Hematopoietic multipotent progenitor cell treated with erythropoietin and hydrocortisone succinate and interleukin-3 and kit ligand, for 17 days (in vitro differentiated cells): ENCODE measurements at regions not wholly inside any gene's neighbourhood (a gene's known extent, or its start where the extent isn't known, plus 50 kb on each side); places are given as distances from the start of the nearest gene placed in this dataset.

Experiments
- DNase-seq: peaks from one replicate; pipeline ENCODE4 v3.0.0-alpha.2; 2015; ENCODE audit warnings: low spot score

DNA sequence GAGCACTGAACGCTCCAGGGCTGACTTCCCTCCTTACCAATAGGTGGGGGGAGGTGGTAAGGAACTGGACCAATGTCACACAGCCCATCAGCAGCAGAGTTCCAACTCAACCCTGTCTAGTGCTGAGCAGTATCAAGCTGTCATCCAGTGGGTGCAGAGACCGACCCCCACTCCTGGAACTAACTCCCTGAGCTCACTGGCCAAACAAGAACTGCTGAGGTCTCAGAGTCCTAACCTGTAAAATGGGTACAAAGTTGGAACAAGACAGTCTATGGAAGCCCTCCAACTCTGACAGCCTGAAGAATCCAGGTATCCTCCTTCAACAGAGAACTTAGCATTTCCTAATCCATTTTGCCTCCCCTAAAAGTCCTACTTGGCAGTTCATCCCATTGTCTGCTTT, 91.1 kb upstream of the CLMN start:
- no peak for DNase-seq

DNA sequence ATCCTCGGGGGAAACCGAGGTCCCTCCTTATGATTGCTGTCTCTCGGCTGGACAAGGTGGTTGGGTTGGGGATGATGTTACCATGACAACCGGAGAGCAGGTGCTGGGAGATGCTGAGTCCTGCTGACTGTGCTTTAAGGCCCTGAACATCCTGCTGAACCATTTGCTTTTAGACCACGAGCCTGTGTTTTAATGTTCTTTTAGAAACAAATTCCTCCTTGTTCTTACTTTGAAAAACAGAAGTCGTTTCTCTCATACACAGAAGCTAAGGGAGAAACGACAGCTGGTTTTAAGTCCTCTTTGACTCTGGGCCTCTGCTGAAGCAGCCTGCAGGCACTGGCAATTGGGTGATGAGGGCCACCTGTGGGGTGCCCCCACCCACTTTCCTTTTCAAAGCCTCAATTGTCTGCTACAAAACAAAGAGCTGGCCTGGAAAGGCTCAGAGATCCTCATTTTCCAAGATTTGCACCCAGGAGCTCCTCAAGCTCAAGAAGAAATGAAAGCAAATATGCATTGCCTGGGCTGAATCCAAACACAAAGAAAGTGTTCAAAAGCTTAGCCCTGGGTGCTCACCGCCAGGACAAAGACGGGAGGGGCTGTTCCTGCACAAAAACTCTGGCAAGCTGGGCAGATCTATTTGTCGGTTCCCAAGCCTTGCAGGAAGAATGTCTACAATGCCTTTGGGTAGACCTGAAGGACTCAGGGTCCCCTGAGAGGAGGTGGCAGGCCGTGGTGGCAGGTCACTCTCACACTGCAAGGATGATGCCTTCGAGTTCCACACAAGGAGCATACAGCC, 90.0 kb upstream of the CLMN start:
- DNase-seq = no peak

DNA sequence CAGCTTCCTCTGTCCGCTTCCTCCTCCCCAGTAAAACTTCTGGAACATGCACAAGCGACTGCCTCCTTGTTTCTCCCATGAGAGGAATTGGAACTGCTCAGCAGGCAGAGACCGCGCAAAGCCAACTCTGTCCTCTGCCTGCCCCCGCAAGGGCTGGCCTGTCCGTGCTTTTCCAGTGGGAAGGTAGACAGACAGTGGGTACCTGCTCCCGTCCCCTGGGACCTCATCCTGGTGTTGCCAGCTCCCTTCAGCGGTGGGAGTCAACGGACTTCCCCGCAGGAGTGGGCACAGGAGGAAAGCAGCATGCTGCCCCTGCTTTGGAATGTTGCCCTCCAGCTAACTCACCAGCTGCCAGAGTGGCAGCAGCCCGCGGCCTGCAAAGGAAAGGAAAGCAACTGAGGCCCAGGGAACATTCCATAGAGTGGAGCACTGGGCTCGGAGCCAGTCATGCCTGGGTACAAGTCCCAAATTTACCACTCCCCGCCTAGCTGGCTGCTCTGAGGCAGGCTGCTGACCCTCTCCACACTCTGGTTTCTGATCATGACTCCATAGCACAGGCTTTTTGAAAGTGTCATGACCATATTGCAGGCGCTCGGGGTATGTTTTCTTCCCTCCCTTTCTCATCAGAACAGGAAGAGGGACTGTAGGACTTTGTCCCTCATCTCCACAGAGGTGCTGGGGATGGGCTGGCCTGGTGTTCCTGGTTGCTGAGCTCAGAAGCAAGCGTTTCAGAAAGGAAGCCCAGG, 89.2 kb upstream of the CLMN start:
- no peak for DNase-seq

DNA sequence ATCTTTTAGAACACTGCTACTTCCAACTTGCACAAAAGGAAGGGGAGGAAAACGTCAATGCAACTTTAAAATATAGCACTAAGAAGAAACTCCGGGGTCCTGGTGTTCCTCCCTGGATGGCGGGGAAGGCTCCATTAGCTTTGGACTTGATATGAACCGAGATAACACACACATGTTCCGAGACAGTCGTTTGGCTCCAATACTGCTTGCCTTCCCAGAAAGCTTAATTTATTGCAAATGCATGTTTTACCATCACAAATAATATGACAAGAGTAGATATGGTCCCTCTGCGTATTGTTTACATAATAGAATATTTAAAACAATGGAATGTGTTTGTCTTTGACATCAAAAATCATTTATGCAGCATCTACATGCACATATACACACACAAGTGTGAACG, 87.6 kb upstream of the CLMN start:
- no peak for DNase-seq

DNA sequence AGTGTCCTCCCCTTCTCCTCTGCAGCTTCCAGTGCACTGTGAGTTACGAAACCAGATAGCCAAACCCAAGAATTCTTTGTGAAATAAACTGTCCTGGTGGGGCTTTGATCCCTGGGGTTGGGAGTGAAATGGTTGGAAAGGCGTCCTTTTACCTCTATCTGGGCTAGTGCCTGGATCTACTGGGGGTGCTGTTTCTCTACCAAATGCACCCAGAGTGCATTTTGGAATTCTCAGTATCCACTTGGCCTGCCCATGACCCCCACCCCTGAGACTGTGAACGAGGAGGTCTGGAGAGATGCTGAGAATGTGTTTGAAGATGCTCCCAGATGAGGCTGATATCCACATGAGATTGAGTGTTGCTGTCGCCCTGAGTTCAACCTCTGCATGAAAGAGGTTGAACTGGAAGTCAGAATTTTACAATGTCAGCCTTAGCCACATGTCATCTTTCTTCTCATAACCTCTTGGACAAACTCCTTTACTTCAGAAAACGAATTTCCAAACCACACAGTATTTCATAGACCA, 87.1 kb upstream of the CLMN start:
- no peak for DNase-seq

DNA sequence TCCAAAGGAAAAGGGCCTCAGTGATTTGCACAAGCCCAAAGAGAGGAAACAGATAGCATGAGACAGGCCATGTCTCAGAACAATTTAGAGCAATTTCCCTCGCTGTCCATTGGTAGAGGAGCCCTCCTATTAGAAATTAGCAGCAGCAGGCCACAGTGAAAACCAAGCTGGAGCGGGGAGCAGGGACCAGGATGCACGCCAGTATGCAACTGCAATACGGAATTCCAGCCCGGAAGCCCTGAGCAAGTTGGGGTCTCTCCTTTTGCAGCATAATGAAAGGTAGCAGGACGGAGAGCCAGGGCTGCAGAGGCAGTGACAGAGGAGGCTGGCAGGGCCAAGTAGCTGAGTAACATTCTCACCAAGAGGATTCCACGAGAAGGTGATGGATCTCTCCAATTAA, 84.9 kb upstream of the CLMN start:
- DNase-seq = no peak

DNA sequence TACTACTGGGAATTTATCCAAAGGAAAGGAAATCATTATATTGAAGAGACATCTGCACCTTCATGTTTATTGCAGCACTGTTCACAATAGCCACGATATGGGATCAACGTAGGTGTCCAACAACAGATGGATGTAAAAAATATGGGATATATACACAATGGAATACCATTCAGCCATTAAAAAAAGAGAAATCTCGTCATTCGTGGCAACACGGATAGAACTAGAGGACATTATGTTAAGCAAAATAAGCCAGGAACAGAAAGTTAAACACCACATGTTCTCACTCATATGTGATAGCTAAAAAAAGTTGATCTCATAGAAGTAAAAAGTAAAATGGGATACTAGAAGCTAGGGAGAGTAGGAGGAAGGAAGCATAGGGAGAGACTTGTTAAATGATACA, 82.9 kb upstream of the CLMN start:
- DNase-seq = no peak

DNA sequence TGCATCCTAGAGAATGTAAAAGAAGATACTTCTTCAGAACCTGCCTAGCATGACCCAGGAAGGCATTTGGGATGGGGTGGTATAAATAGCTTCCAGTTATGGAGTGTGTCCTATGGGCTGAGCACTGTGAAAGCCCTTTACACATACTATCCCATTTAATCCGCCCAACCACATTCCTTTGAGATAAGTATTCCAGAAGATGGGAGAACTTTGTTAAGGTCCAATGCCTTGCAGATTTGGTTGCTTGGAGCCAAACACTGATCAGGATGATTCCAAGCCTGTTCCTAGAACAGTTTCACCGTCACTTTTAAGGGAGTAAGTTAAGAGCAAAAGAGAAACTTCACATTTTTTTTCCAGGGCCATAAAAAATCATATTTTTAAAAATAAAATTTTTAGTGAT, 82.5 kb upstream of the CLMN start:
- no peak for DNase-seq

DNA sequence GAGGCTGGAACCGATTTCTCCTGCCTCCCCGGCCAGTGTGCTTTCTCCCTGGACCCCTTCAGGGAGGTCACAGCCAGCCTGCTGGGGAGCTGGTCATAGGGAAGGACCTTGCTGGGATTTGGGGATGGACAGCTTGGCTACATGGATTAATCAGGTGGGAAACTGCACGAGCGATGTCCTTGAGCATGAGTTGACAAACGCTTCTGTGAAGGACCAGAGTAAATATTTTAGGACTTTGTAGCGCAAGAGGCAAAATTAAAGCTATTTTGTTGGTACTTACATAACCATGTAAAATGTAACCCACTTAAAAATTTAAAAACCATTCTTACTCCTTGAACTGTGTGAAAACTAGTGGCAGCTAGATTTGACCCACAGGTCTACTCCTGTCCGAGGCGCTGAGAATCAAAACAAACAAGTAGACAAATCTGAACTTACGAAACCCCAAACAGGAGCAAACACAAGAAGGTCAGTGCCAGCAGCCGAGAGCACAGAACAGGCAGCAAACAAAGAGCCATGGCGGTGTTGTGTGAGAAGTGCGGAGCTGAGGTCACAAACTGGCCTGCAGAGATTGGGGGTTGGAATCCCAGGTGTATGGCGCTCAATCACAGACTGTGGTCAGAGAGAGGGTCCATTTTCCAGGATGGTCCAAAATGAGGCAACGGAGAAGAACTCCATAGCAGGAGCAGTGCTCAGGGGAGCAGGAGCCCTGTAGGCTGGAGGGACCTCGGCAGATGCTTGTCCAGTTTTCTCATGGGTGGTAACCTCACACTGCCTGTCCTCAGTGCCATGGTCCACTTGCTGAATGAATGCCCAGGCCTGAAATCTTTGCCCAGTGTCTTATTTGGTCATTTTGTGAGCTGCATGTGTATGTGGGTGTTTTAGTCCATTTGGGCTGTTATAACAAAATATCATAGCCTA, 79.2 kb upstream of the CLMN start:
- DNase-seq = no peak

DNA sequence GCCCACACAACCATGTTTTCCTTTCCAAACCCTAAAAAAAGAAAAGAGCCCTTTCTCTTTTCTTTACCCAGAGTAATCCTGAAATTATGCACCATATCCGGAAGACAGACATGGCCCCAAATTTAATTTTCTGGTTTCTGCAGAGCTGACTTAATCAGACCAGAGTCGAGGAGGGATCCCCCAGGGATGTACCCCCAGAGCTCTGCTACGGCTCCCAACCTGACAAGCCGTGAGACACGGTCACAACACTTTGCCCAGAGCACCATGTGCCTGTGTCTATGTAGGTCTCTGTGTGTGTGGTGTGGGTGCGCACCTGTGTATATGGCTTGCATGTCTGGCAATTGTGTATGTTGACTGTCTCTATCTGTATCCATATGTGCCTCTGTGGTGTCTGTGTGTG, 77.6 kb upstream of the CLMN start:
- DNase-seq = no peak

DNA sequence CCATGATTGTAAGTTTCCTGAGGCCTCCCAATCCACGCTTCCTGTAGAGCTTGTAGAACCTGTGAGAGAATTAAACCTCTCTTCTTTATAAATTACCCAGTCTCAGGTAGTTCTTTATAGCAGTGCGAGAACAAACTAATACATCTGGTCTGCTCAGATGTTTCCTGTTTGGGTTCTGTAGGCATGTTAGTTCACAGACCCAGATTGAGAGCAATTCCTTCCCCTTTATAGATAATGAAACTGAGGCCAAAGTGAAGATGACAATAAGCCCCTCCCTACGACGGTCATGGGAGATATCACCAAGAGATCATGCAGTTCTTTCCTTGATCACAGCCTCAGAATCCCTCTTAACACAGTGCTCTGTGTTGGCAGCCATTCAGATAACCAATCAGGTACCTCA, 76.5 kb upstream of the CLMN start:
- DNase-seq = no peak

DNA sequence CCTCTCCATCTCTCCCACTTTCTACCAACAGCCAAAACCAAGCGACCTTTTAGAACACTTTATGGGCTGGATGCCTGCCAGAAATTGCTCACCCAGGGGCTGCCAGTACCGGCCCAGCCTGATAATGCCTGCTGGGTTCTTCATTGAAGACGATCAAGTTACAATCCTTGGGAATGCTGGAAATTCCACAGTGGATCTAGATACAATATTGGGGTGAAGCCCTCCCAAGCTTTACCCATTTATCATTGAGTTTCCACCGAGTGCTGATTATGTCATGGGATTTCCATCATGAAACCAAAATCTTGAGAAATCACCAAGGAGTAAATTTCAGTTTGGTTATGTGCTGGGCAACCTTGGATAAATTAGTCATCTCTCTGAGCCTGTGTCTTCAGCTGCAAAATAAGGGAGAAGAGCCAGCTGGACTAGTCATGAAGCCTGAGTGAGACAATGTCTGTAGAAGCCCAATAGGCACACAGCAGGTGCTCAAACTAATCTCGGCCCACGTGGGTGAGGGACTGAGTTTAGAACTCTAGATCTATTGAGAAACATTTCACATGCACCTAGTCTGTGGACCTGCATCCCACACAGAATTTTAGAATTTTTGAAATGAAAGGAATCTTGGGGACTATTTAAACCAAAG, 75.5 kb upstream of the CLMN start:
- DNase-seq = no peak

DNA sequence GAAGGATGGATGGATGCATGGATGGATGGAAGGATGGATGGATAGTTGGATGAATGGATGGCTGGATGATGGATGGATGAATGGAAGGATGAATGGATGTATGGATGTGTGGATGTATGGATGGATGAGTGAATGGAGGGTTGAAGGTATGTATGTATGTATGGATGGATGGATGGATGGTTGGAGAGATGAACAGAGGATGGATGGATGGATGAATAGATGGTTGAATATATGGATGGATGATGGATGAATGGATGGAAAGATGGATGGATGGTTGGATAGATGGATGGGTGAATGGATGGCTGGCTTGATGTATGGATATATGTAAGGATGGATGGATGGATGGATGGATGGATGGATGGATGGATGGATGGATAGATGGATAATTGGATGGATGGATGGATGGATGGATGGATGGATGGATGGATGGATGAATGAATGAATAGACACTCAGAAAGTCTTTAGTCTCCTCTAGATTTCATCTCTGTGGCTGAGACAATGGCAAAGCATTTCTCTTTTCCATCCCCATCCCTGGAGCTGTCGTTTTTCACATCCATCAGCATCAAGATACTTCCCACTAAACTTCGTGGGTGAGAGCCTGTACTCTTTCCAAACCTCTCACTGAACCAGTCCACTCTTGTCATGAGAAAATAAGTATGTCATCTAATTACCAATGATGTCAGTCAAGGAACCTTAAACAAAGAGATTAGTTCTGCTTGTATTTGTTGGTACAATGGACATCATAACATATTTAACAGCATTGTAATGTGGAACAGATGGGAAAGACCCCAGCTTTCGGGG, 74.8 kb upstream of the CLMN start:
- DNase-seq = no peak

DNA sequence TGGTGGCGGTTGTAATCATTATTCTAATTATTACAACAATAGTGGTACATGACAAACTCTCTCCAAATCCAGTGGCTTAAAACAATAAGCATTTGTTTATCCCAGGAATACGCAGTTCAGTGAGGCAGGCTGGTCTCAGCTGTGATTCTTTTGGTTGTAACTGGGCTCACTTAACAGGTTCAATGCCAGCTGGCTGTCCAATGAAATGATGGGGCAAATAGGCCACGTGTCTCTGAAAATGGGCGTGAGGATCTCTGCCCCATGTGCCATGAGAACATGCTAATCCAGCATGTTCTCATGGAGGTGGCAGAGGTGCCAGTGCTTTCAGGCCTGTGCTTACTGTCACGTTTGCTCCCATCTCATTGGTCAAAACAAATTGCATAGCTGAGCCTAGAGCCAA, 73.1 kb upstream of the CLMN start:
- DNase-seq = no peak

DNA sequence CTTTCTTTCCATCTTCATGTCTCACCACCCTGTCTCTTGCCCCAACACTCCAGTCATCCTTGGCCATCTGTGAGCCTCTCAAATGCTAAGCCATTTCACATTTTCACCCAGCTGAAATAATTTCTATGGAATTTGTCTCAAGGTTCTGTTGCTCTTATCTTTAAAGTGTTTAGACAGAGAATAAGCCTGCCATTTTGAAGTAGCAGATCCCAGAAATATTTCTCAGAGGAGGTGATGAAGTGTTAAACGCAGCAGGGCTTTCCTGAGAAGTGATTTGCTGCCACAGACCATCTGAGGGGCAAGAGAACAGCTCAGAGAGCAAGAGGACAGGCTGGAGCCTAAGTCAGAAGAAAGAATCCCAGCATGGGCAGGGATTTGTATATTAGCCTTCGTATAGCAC, 71.6 kb upstream of the CLMN start:
- no peak for DNase-seq

DNA sequence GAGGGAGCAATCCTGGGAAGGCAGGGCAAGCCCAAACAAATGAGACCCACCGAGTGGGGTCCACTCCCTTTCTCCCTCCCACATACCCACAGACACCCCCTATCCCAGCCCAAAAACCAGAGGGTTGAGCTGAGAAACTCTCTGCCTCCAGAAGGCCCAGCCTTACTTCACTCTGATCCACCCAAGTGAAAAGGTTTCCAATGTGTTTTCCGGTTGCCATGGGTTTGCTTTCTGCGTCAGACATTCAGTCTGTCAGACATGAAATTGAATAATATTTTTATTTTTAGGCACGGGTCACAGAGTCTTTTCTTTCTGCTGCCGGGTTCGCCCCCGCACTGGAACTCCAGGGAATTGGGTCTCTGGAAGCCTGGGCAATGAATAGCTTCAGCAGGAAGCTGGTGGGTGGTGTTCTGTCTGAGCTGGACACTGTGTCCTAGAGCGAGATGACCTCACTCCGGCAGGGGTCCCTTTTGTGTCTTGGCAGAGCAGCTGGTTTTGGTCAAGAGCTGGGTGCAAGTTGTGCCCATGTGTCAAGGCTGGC, 69.8 kb upstream of the CLMN start:
- no peak for DNase-seq

DNA sequence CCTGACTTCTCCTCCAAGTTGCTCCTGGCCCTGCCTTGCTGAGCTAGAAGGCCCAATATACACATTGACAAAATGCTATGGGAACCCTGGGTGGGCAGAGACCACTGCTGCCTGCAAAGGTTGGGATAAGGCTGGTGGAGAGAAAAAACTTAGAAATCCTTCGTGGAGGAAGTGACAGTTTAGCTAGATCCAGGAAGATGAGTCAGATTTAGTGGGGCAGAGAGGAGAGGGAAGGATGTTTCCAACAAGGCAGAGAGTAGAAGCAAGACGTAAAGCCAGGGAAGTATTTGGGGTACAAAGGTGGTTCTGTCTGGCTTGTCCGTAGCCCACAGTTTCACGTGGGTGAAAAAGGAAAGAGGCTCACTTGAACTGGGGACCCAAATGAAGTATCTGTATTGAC, 69.0 kb upstream of the CLMN start:
- DNase-seq = no peak

DNA sequence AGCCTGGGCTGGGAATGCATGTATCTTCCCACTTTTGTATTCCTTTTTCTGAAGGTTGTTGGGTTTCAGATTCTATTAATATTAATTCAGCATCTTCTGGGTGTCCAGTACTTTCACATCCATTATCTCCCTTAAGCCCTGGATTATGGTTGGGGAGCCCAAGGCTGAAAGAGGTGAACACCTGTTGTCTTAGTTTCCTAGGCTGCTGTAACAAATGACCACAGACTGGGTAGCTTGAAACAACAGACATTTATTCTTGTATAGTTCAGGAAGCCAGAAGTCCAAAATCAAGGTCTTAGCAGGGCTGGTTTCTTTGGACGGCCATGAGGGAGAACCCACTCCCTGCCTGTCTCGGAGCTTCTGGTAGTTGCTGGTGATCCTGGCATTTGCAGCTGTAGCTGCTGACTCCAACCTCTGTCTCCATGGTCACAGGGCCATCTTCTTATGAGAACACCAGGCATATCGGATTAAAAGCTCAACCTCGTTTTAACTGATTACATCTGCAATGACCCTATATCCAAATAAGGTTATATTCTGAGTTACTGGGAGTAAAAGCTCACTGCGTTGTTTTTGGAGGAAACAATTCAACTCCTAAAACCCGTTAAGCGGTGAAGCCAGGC, 68.2 kb upstream of the CLMN start:
- no peak for DNase-seq

DNA sequence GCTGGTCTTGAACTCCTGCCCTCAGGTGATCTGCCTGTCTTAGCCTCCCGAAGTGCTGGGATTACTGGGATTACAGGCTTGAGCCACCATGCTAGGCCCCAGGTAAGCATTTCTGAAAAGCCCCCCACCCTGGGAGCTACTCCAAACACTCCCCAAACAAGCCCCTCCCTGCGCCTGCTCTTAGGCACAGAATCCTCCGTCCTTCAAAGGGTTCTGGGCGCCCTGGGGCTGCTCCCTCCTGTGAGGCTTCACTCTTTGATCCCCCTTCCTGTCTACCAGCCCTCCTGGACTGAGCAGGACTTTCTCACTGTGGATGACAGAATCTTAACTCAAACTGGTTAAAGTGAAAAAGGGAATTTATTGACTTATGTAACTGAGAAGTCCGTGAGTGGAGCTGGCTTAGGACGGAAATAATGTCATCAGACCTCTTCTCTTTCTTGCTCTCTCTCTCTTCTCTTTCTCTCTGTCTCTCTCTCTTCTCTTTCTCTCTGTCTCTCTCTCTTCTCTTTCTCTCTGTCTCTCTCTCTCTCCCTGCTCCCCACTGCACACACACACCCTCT, 66.9 kb upstream of the CLMN start:
- DNase-seq = no peak

DNA sequence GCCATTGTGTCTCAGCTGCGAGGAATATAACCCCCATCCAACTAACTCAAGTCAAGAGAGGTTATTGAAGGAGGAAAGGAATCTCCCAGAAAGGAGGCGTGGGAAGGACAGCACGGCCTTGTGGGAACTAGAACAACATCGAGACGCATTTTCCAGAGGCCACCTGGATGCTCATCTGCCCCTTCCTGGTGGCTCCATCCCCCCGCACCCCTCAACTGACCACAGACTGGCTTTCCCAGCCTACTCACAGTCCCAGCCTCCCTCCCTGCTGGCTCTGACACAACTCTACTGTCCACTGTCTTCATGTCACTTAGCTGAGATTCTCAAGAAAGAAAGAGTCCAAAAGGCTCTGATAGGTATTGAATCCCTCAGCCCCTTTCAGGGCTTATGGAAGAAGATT, 66.0 kb upstream of the CLMN start:
- DNase-seq = no peak
